ENCODE measurements at regions not wholly inside any gene's neighbourhood (a gene's known extent, or its start where the extent isn't known, plus 50 kb on each side); places are given as distances from the start of the nearest gene placed in this dataset.

- TF ChIP-seq, protein P1, sequence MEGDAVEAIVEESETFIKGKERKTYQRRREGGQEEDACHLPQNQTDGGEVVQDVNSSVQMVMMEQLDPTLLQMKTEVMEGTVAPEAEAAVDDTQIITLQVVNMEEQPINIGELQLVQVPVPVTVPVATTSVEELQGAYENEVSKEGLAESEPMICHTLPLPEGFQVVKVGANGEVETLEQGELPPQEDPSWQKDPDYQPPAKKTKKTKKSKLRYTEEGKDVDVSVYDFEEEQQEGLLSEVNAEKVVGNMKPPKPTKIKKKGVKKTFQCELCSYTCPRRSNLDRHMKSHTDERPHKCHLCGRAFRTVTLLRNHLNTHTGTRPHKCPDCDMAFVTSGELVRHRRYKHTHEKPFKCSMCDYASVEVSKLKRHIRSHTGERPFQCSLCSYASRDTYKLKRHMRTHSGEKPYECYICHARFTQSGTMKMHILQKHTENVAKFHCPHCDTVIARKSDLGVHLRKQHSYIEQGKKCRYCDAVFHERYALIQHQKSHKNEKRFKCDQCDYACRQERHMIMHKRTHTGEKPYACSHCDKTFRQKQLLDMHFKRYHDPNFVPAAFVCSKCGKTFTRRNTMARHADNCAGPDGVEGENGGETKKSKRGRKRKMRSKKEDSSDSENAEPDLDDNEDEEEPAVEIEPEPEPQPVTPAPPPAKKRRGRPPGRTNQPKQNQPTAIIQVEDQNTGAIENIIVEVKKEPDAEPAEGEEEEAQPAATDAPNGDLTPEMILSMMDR (IDR thresholded peaks at IDR 0.05; ENCODE audit: low read depth, low read length), result no peak
- TF ChIP-seq EZH2phosphoT487 (IDR thresholded peaks at IDR 0.05; ENCODE audit: low read depth), result no peak
Measured at GRCh38 chr2:129831018-129831417, 148.4 kb upstream of the RAB6C start.
